Stimulated activated CD4-positive, alpha-beta T cell treated with anti-CD3 and anti-CD28 coated beads, Interleukin-1b, Interleukin-23, amount 100 ng/mL, for 48 hours (primary cell): ENCODE measurements at regions not wholly inside any gene's neighbourhood (a gene's known extent, or its start where the extent isn't known, plus 50 kb on each side); places are given as distances from the start of the nearest gene placed in this dataset.
A peak's percentile ranks its signal among the peaks of the same experiment; 100 is the strongest.
"Not testable (repeated sequence)": the region's sequence is repeated elsewhere in the genome, so short reads cannot be mapped to it uniquely, and the experiment has no call there.

Source experiments
- DNase-seq: peaks from one replicate; pipeline ENCODE4 v3.0.0-alpha.2; 2020

DNA sequence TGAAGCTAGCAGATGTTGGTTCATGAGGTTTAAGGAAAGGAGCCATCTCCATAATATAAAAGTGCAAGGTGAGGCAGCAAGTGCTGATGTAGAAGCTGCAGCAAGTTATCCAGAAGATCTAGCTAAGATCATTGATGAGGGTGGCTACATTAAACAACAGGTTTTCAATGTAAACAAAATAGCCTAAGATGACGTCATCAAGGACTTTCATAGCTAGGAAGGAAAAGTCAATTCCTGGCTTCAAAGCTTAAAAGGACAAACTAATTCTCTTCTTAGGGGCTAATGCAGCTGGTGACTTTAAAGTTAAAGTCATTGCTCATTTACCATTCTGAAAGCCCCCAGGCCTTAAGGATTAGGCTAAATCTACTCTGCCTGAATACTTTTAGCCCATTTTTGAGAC is 141.9 kb downstream of the MID1IP1 start:
- DNase-seq = no peak

DNA sequence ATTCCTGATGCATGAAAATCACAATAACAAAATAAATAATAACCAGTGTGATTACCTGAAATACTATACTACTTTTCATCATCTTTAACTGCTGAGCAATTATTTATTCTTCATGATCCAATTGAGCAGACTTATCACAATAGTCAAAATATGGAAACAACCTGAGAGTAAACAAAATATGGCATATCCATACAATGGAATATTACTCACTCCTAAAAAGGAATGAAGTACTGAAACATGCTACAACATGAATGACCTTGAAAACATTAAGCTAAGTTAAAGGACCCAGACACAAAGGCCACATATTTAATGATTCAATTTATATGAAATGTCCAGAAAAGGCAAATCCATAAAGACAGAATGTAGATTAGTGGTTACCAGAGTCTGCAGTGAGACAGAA is 146.8 kb downstream of the MID1IP1 start:
- no peak for DNase-seq

DNA sequence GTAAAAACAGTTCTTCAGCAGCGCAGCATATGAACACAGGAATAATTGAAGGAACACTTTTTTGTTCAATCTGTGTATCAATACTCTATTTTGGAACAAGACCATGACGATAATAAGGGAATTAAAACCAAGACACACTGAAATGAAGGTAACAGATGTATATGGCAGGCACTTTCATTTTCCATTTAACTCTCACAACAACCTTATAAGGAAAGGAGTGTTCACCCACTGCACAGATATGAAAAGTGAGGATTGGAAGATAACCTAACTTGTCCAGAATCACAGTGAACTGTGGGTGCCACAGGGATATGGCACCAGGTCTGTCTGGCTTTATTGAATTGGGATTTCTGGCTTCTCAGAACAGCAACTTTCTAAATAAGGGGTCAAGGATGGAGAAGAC is 153.3 kb downstream of the MID1IP1 start:
- DNase-seq = no peak

DNA sequence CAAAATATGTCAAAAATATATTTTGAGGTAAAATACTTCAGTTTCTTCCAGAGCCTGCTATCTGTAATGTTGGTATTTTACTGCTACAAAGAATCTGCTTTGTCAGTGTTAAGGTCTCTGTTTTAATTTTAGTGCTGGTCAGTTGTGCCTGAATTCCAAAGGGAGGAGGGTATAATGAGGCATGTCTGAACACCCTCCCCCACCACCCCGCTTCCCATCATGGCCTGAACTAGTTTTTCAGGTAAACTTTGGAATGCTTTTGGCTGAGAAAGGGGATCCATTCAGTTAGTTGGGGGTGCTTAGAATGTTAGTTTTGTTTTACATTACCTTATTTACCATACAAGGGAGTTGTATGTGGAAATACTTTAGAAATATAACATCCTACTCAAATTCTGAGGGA is 158.5 kb downstream of the MID1IP1 start:
- DNase-seq = no peak

DNA sequence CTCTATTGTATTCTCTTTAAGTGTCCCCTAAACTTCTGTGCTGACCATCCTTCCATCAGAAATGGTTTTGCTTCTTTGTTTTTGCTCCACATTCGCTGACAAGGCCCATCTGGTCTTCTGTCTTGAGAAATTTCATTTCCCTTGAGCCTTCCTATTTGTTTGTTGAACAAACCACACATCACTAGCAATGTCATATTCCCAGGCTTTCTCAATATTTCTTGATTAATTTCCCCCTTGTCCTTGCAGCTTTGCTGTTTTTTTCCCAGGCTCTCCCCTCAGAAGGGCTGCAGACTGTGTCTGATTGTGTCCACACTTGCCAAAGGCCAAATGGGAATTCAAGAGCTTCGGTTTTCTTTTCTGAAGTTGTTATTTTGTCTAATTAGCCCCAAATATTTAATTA is 158.9 kb downstream of the MID1IP1 start:
- DNase-seq = no peak

GRCh38 chrX:38961936-38962335 is 160.7 kb downstream of the MID1IP1 start:
- no peak for DNase-seq

DNA sequence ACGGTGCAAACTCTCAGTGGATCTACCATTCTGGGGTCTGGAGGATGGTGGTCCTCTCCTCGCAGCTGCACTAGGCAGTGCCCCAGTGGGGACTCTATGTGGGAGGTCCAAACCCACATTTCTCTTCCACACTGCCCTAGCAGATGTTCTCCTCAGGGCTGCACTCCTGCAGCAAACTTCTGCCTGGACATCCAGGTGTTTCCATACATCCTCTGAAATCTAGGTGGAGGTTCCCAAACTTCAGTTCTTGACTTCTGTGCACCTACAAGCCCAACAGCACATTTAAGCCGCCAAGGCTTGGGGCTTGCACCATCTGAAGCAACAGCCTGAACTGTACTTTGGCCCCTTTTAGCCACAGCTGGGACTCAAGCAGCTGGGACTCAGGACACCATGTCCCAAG is 162.0 kb downstream of the MID1IP1 start:
- not testable (repeated sequence) for DNase-seq

- DNase-seq = no peak
These were observed 164.6 kb downstream of the MID1IP1 start for GRCh38 chrX:38965888-38966287.

DNA sequence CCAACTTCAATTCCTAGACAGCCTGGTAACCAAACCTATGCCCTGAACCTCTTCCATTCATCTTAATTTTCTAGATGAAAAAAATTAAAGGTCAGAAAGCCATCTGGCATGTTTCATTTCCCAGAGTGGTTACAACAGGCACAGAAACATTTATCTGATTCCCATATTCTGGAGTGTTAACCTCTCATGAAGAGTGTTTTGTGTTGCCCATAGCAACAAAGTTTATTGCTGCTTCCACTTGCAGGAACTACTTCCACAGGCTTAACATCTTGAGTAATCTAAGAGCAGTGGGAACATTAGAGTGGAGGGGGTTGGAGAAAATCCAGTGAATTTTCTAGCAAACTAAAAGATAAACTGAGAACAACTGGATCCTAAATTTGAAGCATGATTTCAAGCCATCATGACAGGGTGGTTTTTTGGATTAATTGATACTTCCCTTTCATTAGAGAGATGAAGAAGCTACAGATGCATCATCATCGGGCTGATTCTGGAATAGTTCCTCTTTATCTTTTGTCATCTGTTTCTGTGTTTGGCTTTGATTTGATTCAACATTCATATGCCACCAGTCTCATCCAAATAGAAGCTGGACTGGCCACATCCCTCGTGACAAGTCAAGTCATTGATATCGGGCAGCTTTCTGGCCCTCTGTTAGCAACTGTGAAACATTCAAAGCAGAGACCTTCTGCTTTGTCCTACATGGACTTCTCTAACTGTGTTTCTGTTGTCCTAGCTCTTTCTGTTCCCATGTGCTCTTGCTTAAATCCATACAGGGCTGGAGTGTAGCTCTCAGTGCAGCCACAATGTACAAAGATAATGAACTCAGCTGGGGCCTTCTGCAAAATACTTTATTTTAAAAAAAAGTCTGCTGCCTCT is 167.3 kb downstream of the MID1IP1 start:
- DNase-seq = no peak

- DNase-seq = no peak
These were observed 168.8 kb downstream of the MID1IP1 start for GRCh38 chrX:38970074-38970473.

DNA sequence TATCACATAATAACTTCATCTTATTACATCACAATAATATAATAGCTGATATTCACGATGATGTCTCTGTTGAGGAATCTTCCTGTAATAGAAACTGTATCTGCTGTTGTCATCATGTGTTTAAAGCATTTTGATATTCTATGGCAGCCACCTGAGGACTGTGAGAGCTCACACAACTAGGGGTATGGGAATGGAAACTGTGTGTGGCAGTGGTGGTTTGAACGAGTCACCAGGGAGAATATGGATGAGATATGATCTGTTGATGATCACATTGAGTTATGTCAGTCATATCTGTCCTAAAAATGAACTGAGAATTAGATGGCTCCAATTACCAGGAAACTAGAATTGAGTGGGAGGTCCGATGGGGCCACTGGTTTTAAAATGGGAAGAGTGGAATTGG is 169.6 kb downstream of the MID1IP1 start:
- DNase-seq = peak; percentile 50

DNA sequence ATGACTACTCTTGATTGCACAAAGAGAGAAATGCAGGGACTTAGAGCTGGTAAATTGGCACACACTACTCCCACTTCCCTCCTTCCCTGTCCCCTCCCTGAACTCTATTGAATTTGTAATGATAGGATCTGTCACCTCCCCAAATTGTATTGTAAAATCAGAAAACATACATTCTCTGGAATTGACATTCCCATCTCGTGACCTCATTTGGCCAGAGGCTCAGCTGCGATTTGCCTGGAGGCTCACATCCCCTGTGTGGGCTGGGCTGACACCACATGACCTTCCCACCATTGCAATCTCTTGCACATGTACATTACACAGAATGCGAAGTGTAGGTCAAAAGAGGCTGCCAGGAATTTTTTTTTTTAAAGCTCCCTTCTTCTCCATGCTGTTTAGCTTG is 172.1 kb downstream of the MID1IP1 start:
- no peak for DNase-seq

DNA sequence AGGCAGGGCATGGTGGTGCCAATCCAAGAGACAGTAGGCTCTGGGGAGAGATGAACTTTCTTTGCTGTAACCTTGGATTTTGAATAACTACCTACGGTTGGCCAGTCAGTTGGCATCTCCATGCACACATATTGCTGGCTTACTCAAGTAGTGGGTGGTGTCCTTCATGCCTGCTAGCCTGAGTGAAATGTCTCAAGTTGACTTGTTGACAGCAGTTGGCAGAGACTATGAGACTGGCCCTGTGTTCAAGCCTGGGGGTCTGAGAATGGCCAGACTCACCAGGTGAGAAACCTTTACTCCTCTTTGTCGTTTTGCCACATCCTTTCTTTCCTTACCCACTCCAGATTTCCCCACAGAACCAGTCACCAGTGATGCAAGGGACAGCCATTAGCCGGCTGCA is 173.3 kb downstream of the MID1IP1 start:
- no peak for DNase-seq

DNA sequence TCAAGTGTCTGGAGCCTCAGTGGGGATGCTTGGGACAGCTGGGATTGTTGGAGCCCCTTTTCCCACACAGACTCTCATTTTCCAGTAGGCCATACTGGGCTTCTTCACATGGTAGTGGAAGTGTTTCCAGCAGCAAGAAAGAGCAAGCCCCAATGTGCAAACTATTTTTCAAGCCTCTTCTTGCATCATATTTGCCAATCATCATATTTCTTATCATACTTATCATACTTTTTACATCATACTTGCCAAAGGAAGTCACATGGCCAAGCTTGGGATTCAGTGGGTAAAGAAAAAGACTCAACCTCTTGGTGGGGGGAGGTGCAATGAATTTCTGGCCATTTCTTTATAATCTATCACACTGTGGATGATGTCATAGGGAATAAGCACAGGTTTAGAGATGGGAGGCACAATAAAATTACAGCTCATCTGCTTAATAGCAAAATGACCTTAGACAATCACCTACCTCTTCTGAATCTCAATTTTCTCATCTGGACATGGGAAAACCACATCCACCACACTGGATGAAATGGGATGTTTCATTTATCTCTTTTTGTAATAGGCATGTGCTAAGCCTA is 174.2 kb downstream of the MID1IP1 start:
- DNase-seq = no peak

GRCh38 chrX:38982370-38982769 is 181.1 kb downstream of the MID1IP1 start:
- no peak for DNase-seq

GRCh38 chrX:38982843-38983242 is 181.6 kb downstream of the MID1IP1 start:
- no peak for DNase-seq

- no peak for DNase-seq
These were observed 184.1 kb downstream of the MID1IP1 start for GRCh38 chrX:38985375-38985774.

DNA sequence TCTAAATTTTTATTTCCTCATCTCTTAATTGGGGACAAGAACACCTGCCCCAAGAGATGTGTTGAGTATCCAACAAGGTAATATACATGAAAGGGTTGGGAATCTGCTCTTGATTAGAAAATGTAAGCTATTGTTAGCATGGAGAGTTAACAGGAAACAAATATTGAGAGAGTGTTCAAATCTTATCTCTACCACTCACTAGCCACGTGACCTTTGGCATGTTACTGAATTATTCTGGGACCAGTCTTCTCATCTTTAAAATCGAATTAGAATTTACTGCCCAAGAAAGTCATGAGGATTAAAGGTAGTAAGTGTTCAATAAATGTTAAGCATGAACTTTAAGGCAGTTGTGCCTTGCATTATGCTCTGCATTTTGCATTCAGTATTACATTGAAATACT is 184.7 kb downstream of the MID1IP1 start:
- no peak for DNase-seq

GRCh38 chrX:38986586-38986985 is 185.3 kb downstream of the MID1IP1 start:
- no peak for DNase-seq

DNA sequence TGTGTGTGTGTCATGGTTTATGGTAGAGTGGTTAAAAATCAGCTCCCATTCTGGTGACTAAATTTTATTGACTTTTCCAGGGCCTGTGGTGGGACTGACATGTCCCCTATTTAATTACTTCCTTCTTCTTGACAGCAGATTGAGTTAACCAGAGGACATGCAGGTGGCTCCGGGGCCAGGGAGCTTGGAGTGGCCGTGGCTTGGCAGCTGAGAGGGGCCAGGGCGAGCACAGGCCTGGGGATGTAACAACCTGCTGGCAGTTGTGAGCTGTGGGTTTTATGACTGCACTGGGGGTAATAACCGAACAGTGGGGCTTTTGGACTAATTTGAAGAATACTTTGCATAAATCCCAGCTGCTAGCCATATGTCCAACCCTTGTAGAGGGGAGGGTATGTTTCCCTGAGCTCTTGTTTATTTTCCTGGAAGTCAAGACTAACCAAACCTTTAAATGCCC is 186.0 kb downstream of the MID1IP1 start:
- no peak for DNase-seq

- no peak for DNase-seq
These were observed 187.0 kb downstream of the MID1IP1 start for GRCh38 chrX:38988301-38988700.

GRCh38 chrX:38989076-38989475 is 187.8 kb downstream of the MID1IP1 start:
- DNase-seq = no peak

DNA sequence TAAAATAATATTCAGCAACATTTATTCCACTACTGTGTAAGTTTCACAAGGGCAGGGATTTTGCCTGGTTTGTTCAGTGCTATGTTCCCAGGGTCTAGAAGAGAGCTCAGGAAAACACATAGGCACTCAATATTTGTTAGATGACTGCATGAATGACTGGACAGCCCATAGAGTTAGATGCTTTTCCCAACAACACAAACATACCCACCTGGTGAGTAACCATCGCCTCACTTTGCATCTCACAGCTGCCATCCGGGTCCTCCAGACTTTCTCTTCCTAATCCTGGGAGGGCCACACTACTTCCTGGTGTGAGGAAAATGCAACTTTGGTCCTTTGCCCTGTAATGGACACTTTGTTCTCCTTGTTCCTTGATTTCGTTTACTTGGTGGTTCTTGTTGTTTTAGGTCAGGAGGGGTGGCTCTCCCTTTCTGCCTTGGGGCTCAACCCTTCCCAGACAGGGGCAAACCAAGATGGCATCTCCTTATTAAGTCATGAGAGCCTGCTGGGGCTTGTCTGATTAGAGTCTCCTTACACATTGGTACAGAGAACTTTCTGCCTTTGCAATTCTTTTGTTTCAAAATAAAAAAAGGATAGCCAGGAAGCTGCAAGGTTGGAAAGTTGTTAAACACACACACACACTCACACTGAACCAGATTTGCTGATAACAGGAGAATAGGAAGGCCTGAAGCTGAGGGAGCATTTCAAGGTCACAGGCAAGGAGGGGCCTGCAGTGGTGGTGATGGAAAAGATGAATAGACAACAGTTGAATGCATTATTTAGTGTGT is 190.6 kb downstream of the MID1IP1 start:
- DNase-seq = no peak
